H1 (cell line): ENCODE measurements at regions not wholly inside any gene's neighbourhood (a gene's known extent, or its start where the extent isn't known, plus 50 kb on each side); places are given as distances from the start of the nearest gene placed in this dataset.

Experiments used
- CTCF ChIA-PET: fragments of 300-600 bp; sonication (Branson Sonifier 250); formaldehyde crosslinking; loops from one replicate; lab custom pipeline; 2021; ENCODE audit not compliant: partially characterized antibody; lab: Charles Lee
- POLR2A ChIA-PET: fragments of 300-600 bp; sonication (Branson Sonifier 250); formaldehyde crosslinking; loops from one replicate; lab custom pipeline; 2021; ENCODE audit warnings: inconsistent platforms; ENCODE audit not compliant: partially characterized antibody; lab: Charles Lee
- DNase-seq, 2 experiments: peaks; one replicate each; pipeline versions ENCODE4 v3.0.0 to v3.0.0-alpha.2; 2010 to 2022; ENCODE audit warnings: low spot score in 2 of 2, low read depth in 1 of 2, mixed read lengths in 1 of 2
- FAIRE-seq: peaks from 2 replicates; lab custom pipeline; 2011; peaks lifted over from hg19 to GRCh38; lab: Jason Lieb, UNC
- H2AFZ ChIP-seq: 2 replicates; pipeline ENCODE4 v1.8.1; 2012; ENCODE audit warnings: low read length, inconsistent platforms
- H2AK5ac ChIP-seq: 2 replicates; pipeline ENCODE4 v1.6.1; 2013; ENCODE audit warnings: low read depth, low read length
- H2BK120ac ChIP-seq: replicated peaks from 2 replicates; pipeline ENCODE3; 2013; ENCODE audit warnings: low read depth, low read length, inconsistent platforms
- H2BK12ac ChIP-seq: 2 replicates; pipeline ENCODE4 v1.6.1; 2013; ENCODE audit warnings: low read depth, low read length
- H2BK15ac ChIP-seq: 2 replicates; pipeline ENCODE4 v1.6.1; 2013; ENCODE audit warnings: low read length
- H2BK20ac ChIP-seq: 2 replicates; pipeline ENCODE4 v1.6.1; 2013; ENCODE audit warnings: low read length
- H2BK5ac ChIP-seq: 2 replicates; pipeline ENCODE4 v1.6.1; 2013; ENCODE audit warnings: low read depth, low read length
- H3K14ac ChIP-seq: 2 replicates; pipeline ENCODE4 v1.6.1; 2013; ENCODE audit warnings: inconsistent platforms; ENCODE audit not compliant: insufficient read length
- H3K18ac ChIP-seq: 2 replicates; pipeline ENCODE4 v1.6.1; 2013; ENCODE audit warnings: low read length; ENCODE audit errors: extremely low read depth
- H3K23ac ChIP-seq: 2 replicates; pipeline ENCODE4 v1.6.1; 2013; ENCODE audit warnings: inconsistent platforms; ENCODE audit not compliant: insufficient read length
- H3K23me2 ChIP-seq: 2 replicates; pipeline ENCODE4 v1.6.1; 2013; ENCODE audit warnings: low read depth, low read length
- H3K27ac ChIP-seq: 2 replicates; pipeline ENCODE4 v1.6.1; 2011; ENCODE audit warnings: low read depth, low read length, inconsistent platforms
- H3K27me3 ChIP-seq, 4 experiments: replicated peaks in 1 of 4; 1 replicate in 1 of 4; 2 replicates in 3 of 4; pipeline versions ENCODE4 v1.6.1 to v1.8.1; 2011 to 2013; ENCODE audit warnings: low read length in 3 of 4, mild to moderate bottlenecking in 3 of 4, inconsistent platforms in 2 of 4, mixed read lengths in 2 of 4, moderate library complexity in 1 of 4; ENCODE audit not compliant: control insufficient read depth in 3 of 4, insufficient read depth in 3 of 4; ENCODE audit errors: extremely low read depth in 1 of 4
- H3K36me3 ChIP-seq, 4 experiments: 2 replicates each; pipeline versions ENCODE4 v1.6.1 to v1.8.1; 2011 to 2013; ENCODE audit warnings: mild to moderate bottlenecking in 4 of 4, low read length in 3 of 4, moderate library complexity in 2 of 4, control low read depth in 1 of 4, inconsistent platforms in 1 of 4; ENCODE audit not compliant: insufficient read depth in 4 of 4, control insufficient read depth in 2 of 4
- H3K4ac ChIP-seq: replicated peaks from 2 replicates; pipeline ENCODE3; 2013; ENCODE audit warnings: low read length, low read depth, mixed read lengths, inconsistent platforms; ENCODE audit not compliant: insufficient read length
- H3K4me1 ChIP-seq, 4 experiments: replicated peaks in 1 of 4; 1 replicate in 1 of 4; 2 replicates in 3 of 4; pipeline versions ENCODE4 v1.6.1 to v1.8.1; 2011 to 2013; ENCODE audit warnings: low read length in 3 of 4, inconsistent platforms in 2 of 4, mixed read lengths in 1 of 4; ENCODE audit not compliant: insufficient read depth in 4 of 4, control insufficient read depth in 3 of 4
- H3K4me2 ChIP-seq, 2 experiments: 2 replicates each; pipeline versions ENCODE4 v1.6.1 to v1.8.1; 2011 to 2013; ENCODE audit warnings: low read depth in 2 of 2, low read length in 2 of 2, control low read depth in 1 of 2, inconsistent platforms in 1 of 2, mild to moderate bottlenecking in 1 of 2; ENCODE audit not compliant: insufficient read depth in 1 of 2
- H3K4me3 ChIP-seq, 4 experiments: fragments of 200-600, 300-600 bp in 1 of 4; sonication (generic), shearing (Covaris generic), sonication (Bioruptor Twin) in 1 of 4; 2 replicates each; pipeline versions ENCODE4 v1.5.1 to v1.8.1; 2011 to 2016; ENCODE audit warnings: low read length in 4 of 4, low read depth in 3 of 4, control low read depth in 2 of 4, inconsistent platforms in 2 of 4, mild to moderate bottlenecking in 2 of 4, mixed read lengths in 1 of 4, moderate library complexity in 1 of 4; ENCODE audit not compliant: insufficient read depth in 2 of 4; ENCODE audit errors: extremely low read depth in 1 of 4
- H3K56ac ChIP-seq: replicated peaks from 2 replicates; pipeline ENCODE3; 2013; ENCODE audit warnings: low read depth, mild to moderate bottlenecking, mixed read lengths, low read length, inconsistent platforms; ENCODE audit not compliant: insufficient read length
- H3K79me1 ChIP-seq: 2 replicates; pipeline ENCODE4 v1.6.1; 2013; ENCODE audit warnings: low read depth, low read length, control low read depth
- H3K79me2 ChIP-seq, 2 experiments: 2 replicates each; pipeline versions ENCODE4 v1.6.1 to v1.8.1; 2012 to 2013; ENCODE audit warnings: low read length in 2 of 2, mild to moderate bottlenecking in 2 of 2, inconsistent platforms in 1 of 2; ENCODE audit not compliant: insufficient read depth in 2 of 2, control insufficient read depth in 1 of 2
- H3K9ac ChIP-seq, 4 experiments: replicated peaks in 1 of 4; 1 replicate in 1 of 4; 2 replicates in 3 of 4; pipeline versions ENCODE4 v1.6.1 to v1.8.1; 2011 to 2013; ENCODE audit warnings: low read depth in 3 of 4, low read length in 3 of 4, control low read depth in 2 of 4, mild to moderate bottlenecking in 2 of 4, moderate library complexity in 2 of 4, inconsistent platforms in 1 of 4; ENCODE audit errors: extremely low read depth in 1 of 4
- H3K9me3 ChIP-seq, 2 experiments: 2 replicates each; pipeline versions ENCODE4 v1.6.1 to v1.8.1; 2012 to 2013; ENCODE audit warnings: mild to moderate bottlenecking in 2 of 2, moderate library complexity in 2 of 2, control low read depth in 1 of 2, inconsistent platforms in 1 of 2, low read depth in 1 of 2, low read length in 1 of 2, mixed read lengths in 1 of 2; ENCODE audit not compliant: insufficient read depth in 2 of 2
- H4K20me1 ChIP-seq, 2 experiments: replicated peaks in 1 of 2; 2 replicates each; pipeline versions ENCODE3 to v1.8.1; 2011 to 2013; ENCODE audit warnings: inconsistent platforms in 2 of 2, low read length in 2 of 2, mild to moderate bottlenecking in 1 of 2; ENCODE audit not compliant: insufficient read depth in 2 of 2, control insufficient read depth in 1 of 2
- H4K5ac ChIP-seq: 2 replicates; pipeline ENCODE4 v1.6.1; 2013; ENCODE audit warnings: low read length, low read depth, mixed read lengths, inconsistent platforms; ENCODE audit not compliant: insufficient read length
- H4K8ac ChIP-seq: 2 replicates; pipeline ENCODE4 v1.8.0; 2013; ENCODE audit warnings: mild to moderate bottlenecking, moderate library complexity, low read length, inconsistent platforms; ENCODE audit not compliant: insufficient read depth; ENCODE audit errors: extremely low read depth
- H4K91ac ChIP-seq: replicated peaks from 2 replicates; pipeline ENCODE3; 2013; ENCODE audit warnings: low read length, mixed read lengths, inconsistent platforms; ENCODE audit not compliant: insufficient read length
- ASH2L ChIP-seq: fragments of 200-600, 300-600 bp; sonication (generic); IDR thresholded peaks from one replicate; pipeline ENCODE4 v1.7.1; 2017; ENCODE audit warnings: low read length
- BRCA1 ChIP-seq: IDR thresholded peaks from 2 replicates; pipeline ENCODE4 v1.6.1; 2012; ENCODE audit warnings: low read depth, low read length, improper control_type of control experiment
- TAF7 ChIP-seq: optimal IDR thresholded peaks from 2 replicates; pipeline ENCODE3; 2011; ENCODE audit warnings: low read depth, mild to moderate bottlenecking, inconsistent platforms, low read length, moderate library complexity, borderline replicate concordance
- WGBS, 2 experiments: shearing (Covaris generic) in 1 of 2; methylation state at CpG; one replicate each; pipeline versions ENCODE4 v1.1.6 to v1.1.7; 2013 to 2015; ENCODE audit warnings: low lambda C conversion rate in 2 of 2, mixed read lengths in 2 of 2, inconsistent platforms in 1 of 2, low coverage in 1 of 2, missing lambda C conversion rate in 1 of 2; ENCODE audit not compliant: insufficient replicate concordance in 2 of 2, insufficient coverage in 1 of 2, insufficient read length in 1 of 2; ENCODE audit errors: extremely low coverage in 1 of 2, missing lambda C conversion rate in 1 of 2; 5-methylcytosine and 5-hydroxymethylcytosine counted together

- Histone ChIP-seq H3K56ac (no peak overlapping the region), H2BK120ac (no peak overlapping the region), H3K4ac (no peak overlapping the region), H3K79me2 (no peaks in the 10 kb centered on the region), H3K9me3 (no peaks in the 10 kb centered on the region), H2BK5ac (no peak overlapping the region), H3K9ac (no peak overlapping the region), H3K36me3 (no peaks in the 10 kb centered on the region), H2AK5ac (no peak overlapping the region), H3K79me1 (no peaks in the 10 kb centered on the region), H3K18ac (no peak overlapping the region), H3K27ac (no peak overlapping the region), H2BK15ac (no peak overlapping the region), H4K8ac (no peak overlapping the region), H3K23ac (no peak overlapping the region), H3K4me1 (no peaks in the 10 kb centered on the region), H3K23me2 (no peaks in the 10 kb centered on the region), H2BK12ac (no peak overlapping the region), H4K91ac (no peak overlapping the region), H3K27me3 (no peaks in the 10 kb centered on the region), H3K4me3 (no peak overlapping the region), H4K20me1 (no peaks in the 10 kb centered on the region), H3K4me2 (no peak overlapping the region), H3K14ac (no peak overlapping the region), H2AFZ (no peak overlapping the region), H4K5ac (no peak overlapping the region), H2BK20ac (no peak overlapping the region)
- FAIRE-seq: no peak
- ChIA-PET CTCF (no interaction called here), POLR2A (no interaction called here)
- DNase-seq: no peak
- TF ChIP-seq ASH2L (no peak), BRCA1 (no peak), TAF7 (no peak)
- WGBS, 2 experiments: 93% methylated on average over 1 of the region's 1 CpG; no CpG with 5 or more reads in 1 of the 2 experiments
Measured at GRCh38 chr1:187716160-187716559, 887.4 kb downstream of the PLA2G4A start.
